NCI-H2196 treated with DMSO at 0.1 percent for 48 hours (cell line): ENCODE measurements at regions not wholly inside any gene's neighbourhood (a gene's known extent, or its start where the extent isn't known, plus 50 kb on each side); places are given as distances from the start of the nearest gene placed in this dataset.
"Not testable (repeated sequence)": the region's sequence is repeated elsewhere in the genome, so short reads cannot be mapped to it uniquely, and the experiment has no call there.

Experiments used
- DNase-seq: peaks from one replicate; lab custom pipeline; 2025; ENCODE audit not compliant: unreplicated experiment; lab: John Stamatoyannopoulos, UW

DNA sequence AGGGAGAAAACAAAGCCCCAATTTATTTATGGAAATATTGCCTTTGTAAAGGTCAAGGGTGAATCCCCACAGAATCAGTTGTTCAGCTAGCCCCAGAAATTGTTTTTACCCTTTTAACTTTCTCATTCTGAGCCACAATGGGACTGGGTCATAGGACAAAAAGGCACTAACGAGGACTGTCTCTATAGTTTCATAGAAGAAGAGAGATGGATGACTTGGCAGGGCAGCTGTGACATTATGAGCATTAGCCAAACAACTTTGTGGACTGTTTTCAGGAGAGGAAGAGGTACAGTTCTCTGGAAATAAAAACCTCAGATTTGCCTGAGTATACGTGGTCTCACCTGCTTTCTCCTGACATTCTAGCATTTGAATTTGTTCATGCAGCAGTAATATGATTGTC is 1155.8 kb upstream of the CHAC2 start:
- DNase-seq = no peak

DNA sequence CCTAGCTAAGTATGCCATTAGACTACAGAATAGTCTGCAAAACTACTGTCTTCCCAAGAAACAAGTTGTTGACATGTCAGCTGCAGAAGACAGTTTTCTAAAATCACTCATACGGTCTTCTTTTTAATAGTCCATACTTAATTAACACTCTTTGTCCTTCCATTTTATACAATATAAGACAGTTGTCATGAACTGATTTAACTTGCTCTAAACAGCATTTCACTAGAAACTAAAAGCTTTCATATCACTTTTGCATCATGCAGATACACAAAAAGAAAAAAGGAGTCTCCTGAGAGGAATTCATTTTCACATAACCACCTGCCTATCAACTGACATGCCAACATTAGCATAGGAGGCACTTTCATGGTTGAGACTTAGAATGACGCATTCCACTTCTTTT is 1159.6 kb upstream of the CHAC2 start:
- DNase-seq = no peak

DNA sequence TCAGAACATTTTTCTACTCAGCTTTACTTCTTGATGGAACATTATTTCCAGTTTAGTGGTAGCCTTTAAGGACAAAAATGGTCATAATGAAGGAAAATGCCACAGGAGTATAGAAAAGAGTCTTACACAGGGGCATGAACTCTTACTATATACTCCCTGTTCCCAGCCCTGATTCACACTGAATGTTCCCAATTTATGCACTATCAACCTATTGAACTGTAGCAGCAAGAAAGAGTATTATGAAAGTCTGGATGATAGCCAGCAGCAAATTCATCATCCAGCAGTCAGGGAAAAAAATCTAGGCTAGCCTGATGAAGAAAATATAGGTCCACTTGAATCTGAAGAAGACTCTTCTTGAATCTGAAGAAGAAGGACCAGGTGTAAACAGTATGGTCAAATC is 1170.3 kb upstream of the CHAC2 start:
- no peak for DNase-seq

DNA sequence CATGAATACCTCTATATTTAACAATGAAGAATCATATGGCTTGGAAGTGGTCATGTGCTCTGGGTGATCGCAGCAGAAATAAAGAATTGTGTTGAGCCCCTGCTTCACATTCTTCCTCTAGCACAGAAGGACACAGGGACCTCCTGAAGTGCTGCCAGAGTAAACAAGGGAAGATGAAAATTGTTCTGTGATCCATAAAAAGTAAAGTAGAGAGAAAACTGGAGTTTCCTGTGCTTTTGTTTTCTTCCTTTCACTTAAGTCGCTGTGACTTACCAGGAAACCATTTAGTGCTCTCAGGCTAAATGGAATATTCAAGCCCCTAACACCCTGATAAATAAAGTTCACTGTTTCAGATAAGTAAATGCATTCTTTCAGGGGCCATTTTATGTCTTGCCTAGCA is 1173.6 kb upstream of the CHAC2 start:
- DNase-seq = no peak

DNA sequence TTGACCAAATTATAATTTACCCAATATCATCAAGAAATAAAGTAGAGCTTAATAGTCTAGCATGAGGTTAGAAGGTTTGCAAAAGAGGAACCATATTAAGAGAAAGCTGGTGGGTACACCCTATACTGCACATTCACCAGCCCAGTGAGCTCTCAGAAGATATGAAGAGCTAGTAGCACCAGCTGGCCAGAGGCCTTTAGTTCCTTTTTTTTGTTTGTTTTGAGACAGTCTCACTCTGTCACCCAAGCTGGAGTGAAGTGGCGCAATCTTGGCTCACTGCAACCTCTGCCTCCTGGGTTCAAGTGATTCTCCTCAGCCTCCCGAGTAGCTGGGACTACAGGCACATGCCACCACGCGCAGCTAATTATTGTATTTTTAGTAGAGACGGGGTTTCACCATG is 1183.5 kb upstream of the CHAC2 start:
- DNase-seq = not testable (repeated sequence)

DNA sequence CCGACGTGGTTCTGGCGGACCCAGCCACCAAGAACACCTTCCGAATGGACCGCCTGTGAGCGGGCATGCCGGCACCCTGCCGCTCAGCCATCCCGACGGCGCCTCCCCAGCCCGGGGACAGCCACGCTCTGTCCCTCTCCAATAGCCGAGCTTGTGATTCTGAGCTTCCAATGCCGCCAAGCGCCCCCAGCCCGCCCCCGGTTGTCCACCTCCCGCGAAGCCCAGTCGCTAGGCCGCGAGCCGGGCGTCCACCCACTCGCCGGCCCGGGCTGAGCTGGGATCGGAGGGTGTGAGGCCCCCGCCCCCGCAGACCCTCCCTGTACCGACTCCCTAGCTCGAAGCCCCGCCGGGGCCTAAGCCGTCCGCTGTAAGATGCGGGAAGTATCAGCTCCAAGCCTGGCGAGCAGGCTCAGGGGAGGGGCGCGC is 1195.1 kb upstream of the CHAC2 start:
- DNase-seq = no peak

DNA sequence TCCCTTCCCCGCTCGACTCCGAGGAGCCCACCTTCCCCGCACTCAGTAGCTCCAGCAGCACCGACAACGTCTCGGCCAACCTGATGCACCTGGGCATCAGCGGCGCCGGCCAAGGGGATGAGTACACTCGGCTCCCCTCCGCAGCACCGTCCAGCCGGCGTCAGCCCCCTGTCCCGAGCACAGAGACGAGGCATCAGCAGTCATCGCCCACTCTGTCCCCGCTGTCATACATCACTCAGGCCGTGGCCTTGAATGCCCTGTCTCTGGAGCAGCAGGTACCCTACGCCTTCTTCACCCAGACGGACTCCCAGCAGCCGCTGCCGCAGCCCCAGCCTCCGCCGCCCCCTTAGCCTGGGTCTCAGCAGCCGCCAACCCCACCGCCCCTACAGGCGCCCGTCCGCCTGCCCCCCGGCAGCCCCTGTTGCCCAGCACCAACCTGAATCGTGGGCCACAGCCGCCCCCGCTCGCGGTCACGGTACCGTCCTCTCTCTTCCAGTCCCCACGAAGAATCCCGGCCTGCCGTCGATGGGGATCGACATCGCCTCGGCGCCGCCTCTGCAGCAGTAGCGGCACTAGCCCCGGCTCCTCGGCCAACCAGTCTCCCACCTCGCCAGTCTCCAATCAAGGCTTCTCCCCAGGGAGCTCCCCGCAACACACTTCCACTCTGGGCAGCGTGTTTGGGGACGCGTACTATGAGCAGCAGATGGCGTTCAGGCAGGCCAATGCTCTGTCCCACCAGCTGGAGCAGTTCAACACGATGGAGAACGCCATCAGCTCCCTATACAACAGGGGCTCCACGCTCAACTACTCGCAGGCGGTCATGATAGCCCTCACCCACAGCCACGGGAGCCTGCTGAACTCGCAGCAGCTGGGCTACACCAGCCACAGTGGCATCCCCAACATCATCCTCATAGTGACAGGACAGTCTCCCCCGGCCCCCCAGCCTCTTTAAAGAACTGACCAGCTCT is 1195.9 kb upstream of the CHAC2 start:
- no peak for DNase-seq

DNA sequence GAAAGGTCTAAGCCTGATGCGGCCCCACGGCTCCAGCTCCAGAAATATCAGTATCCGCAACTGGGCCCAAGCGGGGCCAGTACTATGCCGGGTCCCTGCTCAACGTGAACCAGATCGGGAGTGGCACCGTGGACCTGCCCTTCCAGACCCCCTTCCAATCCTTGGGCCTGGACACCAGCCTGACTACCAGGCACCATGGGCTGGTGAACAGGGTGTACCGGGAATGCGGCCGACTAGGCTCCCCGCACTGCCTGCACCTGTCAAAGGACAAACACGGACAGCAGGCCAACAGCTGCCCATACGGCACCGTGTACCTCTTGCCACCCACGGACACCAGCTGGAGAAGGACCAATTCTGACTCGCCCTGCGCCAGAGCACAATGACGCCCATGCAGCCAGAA is 1196.9 kb upstream of the CHAC2 start:
- DNase-seq = no peak

DNA sequence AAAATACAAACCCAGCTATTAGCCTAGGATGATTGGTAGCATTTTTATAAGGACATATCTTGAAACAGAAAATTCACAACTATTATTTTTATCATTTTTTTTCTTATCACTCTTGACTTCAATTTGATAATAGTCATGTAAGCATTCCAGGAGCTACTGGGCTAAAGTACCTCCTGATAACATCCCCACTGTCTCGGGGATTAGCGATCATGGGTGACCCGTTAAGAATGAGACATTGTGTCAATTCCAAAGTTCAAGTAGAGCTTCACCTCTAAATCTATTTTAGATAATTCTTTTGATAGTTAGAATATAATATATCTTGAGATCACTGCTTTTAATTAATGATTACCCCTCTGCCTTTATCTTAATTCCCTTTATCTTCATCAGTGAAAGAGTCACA is 1204.5 kb upstream of the CHAC2 start:
- no peak for DNase-seq

DNA sequence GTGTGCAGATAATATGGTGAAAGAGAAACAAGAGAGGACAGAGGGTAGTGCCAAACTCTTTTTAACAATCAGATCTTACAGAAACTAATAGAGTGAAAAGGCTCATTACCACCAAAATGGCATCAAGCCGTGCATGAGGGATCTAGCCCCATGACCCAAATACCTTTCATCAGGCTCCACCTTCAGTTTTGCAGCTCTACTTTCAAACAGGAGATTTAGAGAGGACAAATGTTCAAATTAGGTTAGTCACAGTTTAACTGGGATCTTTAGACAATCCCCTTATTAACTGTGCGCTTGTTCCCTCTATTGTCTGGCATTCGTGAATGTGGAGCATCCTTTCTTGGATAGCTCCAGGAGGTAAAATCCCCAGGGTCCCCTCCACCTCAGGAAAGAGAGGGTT is 1209.3 kb upstream of the CHAC2 start:
- DNase-seq = no peak

DNA sequence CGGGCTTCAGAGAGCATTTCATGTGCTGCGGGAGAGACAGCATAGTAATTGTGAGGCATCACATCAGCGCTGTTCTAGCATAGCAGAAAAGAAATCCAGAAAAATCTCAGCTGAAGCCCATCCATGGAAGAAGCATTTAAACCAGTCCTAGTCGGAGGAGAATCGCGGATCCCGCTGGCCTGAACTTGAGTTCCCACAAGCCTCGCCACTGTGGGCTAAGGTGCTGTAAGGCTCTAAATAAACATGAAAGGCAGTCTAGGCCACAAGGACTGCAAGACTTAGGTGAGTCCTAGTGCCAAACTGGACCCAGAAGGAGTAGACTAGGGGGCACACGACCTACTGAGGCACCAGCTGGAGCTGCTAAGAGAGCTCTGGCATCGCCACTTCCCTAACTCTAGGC is 1225.3 kb upstream of the CHAC2 start:
- DNase-seq = no peak

DNA sequence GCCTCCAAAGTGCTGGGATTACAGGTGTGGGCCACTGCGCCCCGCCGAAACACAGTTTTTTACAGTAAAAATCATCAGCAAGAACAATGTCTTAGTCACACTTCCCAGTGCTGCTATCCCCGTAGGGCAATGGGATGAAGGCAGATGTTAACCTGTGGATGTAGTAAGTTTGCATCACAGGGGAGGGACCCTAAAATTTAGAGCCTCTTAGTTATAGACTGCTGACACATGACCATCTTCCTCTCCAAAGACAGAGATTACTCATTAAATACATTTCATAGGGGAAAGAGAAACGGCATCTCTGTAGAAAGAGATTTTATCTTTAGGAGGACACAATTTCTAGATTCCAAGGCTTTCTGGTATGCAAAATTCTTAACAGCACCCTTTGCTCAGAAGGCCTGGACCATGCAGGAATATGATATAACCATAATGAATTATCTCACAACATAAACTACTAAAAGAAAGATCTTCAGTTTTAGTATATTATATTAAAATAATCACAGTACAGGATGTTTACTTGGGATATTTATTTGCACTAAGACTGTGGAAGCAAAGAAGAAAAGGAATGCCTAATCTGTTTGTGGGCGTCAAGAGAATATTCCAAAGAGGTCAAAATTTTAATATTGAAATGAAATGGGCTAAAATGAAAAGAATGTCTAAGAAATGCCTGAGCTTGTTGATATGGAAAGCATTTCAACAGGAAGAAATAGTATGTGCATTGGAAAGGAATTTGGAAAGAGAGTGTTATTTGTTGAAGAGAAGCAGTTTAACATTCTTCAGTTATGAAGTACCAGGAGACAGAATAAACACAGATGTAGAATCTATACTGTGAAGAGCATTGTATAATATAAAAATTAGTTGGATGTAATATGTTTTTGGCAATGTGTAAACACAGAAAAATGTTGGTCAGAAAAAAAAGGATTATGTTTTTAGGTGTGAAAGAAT is 1228.3 kb upstream of the CHAC2 start:
- no peak for DNase-seq

DNA sequence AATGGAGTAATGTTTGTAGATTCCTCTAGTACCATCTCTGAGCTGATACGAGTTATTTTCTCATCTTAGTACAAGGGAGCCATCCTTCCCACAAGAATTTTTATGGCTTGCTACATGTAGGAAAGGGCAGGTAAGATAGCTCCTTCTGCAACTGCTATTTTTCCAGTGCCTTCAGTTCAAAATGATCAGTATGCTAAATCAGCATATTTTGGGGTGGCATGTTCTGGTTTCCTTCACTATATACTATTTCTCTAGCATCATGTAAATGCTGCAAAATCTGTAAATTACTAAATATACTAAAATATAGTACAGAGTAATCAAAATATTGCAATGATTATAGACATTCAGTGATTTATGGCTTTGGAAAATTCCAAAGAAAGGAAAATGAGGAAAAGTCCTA is 1230.0 kb upstream of the CHAC2 start:
- DNase-seq = no peak

DNA sequence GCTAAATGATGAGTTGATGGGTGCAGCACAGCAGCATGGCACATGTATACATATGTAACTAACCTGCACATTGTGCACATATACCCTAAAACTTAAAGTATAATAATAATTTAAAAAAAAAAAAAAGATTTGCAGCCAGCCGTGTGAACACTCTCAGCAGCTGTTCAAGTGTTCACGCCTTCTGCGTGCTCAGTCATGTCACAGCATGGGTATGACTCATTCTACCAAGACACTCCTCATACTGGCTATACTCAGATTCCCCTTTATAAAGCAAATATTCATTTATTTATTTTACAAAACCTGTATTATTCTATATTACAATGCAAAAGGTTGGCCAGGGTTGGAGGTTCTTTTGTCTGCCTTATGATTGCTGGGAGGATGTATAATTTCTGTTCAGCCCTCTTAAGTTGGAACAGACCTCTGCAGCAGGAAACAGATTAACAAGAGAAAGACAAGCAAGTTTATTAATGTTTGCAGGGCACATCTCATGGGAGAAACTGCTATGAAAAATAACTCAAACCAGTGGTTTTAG is 1230.6 kb upstream of the CHAC2 start:
- no peak for DNase-seq

DNA sequence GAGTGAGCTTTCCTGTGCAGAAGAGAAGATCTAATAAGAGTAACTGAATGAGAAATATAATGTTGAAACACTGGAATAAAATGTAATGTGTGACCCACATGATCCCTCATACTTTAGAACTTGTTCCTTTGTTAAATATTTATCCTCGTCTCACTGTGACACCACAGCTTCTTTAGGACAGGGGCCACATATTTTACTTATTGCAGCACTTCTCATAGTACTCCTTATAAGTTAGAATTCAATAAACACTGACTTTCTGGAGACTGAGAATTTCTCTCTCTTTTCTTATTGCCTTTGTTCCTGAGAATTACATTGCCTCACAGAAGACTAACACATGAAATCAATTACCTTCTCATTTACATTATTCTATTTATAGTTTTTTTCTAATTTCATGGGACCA is 1234.6 kb upstream of the CHAC2 start:
- DNase-seq = no peak

DNA sequence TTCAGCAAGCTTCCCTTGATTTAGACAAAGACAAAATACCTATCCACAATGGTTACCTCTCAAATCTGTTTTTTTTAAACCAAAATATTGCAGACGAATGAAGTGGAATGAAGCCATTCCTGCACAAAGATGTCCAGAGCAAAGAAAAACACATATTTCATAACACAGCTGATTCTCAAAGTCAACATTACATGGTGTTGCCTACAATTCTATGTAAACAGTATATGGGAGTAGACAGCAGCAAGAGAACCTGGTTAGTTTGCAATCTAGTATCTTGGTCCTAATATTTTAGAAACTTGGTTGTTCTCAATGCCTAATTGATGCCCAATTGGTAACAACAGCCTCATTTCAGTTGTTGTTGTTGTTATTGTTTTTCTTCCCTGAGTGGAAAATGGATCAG is 1240.9 kb upstream of the CHAC2 start:
- no peak for DNase-seq

DNA sequence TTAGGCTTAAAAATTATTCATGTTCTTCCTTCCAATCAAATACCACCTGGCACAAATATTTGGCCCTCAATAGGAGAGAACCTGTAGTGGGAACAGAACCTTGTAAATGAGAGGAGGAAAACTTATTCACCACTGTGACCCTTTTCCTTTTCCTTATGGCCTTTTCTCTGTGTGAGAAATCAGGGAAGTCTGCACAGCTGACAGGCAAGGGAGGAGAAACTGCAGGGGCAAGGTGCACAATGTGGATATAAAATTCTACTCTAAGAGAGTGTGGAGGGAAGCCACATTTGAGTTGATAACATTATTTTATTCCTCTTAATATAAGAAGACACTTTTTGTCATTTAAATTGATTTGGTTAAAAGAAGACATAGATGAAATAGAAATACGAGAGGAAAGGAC is 1247.0 kb upstream of the CHAC2 start:
- DNase-seq = no peak

DNA sequence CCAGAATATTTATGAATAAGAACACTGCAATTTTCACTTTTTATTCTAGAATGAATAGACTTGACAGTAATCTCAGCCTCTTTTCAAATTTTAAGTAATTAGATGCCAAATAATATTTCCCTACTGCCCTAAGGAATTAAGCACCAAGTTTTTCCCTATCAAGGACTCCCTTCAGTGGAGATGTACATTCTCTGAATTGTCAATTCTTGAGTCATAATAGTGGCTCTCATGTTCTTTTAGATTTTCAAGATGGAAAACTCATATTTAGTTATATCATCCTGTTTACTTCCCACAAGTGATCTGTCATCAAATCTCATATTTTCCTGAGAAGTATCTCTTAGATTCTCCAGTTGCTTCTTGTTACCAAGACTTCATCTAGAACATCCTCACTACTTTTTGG is 1248.9 kb upstream of the CHAC2 start:
- no peak for DNase-seq

DNA sequence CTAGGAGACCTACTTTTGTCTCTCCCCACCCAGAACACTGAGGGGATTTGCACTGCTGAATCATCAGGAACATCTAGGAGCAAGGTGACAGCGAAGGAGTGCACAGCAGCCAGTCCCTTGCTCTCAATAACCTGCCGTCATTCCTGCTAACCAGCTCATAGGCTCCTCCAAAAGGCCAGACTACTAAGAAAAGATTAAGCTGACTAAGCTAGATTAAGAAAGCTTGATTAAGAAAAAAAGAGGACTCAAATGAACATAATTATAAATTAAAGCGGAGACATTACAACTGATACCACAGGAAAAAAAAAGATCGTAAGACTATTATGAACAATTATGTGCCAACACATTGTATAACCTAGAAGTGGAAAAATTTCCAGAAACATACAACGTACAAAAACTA is 1254.8 kb upstream of the CHAC2 start:
- no peak for DNase-seq

DNA sequence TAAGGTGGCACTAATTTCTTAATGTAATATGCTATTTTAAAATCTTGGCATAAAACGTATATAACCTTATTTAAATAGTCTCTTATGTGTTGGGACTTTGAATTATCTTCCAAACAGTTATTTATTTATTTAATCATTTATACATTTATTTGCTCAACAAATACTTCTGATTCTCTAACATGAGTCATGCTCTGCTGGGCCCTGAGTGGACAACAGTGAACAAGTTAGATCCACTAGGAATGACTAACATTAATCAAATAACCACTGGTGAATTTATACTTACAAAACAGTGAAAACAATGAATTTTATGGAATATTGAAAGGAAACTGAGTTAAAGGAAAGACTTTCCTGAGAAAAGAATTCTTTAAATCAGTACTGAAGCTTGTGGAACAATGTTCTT is 1257.2 kb upstream of the CHAC2 start:
- DNase-seq = no peak

DNA sequence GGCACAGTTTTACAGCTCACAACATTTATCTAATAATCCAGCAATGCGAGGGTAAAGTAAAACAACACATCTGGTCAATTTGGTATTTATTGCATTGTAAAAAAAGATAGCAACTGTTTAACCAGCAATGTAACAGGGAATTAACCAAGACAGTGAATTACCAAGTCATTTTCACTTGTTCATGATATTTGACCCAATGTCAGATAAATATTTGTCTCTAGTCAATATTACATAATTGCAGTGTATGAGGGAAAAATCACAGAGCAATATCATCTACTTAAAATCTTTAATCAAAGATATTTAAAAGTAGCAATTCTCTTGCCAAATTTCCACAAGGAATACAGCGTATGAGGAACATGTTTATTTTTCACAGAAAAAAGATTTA is 1265.1 kb upstream of the CHAC2 start:
- DNase-seq = no peak
